ENCODE measurements at regions not wholly inside any gene's neighbourhood (a gene's known extent, or its start where the extent isn't known, plus 50 kb on each side); places are given as distances from the start of the nearest gene placed in this dataset.

GRCh38 chr2:185608799-185609198 is 129.8 kb upstream of the FSIP2 start:
- Mint-ChIP-seq H3K27ac (no peak overlapping the region), H3K27me3 (ENCODE audit: low read depth) (no peaks in the 10 kb centered on the region), H3K4me3 (no peak overlapping the region), H3K9me3 (0 out of 5 replicates have a peak, but pooled peaks cover 0 to 5% of the 10 kb centered on the region in 2 experiments), H3K36me3 (ENCODE audit: insufficient read depth in 1 of 3, low read depth in 3 of 3) (no peaks in the 10 kb centered on the region; a peak in 1 of 7 replicates), H3K4me1 (no peaks in the 10 kb centered on the region)
- Histone ChIP-seq H3K4me2 (ENCODE audit: insufficient read depth, insufficient read length, low read length) (no peak overlapping the region), H3K23me2 (ENCODE audit: insufficient read length, low read depth, low read length, poor library complexity, severe bottlenecking) (no peaks in the 10 kb centered on the region), H2BK5ac (ENCODE audit: insufficient read length, low read length) (no peak overlapping the region), H2BK120ac (ENCODE audit: low read depth, low read length, poor library complexity, severe bottlenecking) (no peak overlapping the region), H3K4me1 (ENCODE audit: insufficient read depth, low read length) (no peaks in the 10 kb centered on the region), H3K9me3 (ENCODE audit: control insufficient read depth, low read depth, low read length) (no peaks in the 10 kb centered on the region), H2BK12ac (ENCODE audit: insufficient read length, low read depth, low read length) (no peak overlapping the region), H3K23ac (ENCODE audit: insufficient read length, low read depth, low read length) (no peak overlapping the region), H4K8ac (replicated peaks; ENCODE audit: insufficient read length, low read depth, low read length) (no peak overlapping the region), H4K91ac (ENCODE audit: insufficient read length, low read depth, low read length) (no peak overlapping the region), H4K5ac (ENCODE audit: insufficient read length, low read depth, low read length) (no peak overlapping the region), H2BK20ac (ENCODE audit: low read depth, low read length, poor library complexity, severe bottlenecking) (no peak overlapping the region), H2AK5ac (ENCODE audit: insufficient read length, low read length) (no peak overlapping the region), H3K9ac (ENCODE audit: extremely low read depth, insufficient read length, low read length) (no peak overlapping the region), H3K79me1 (ENCODE audit: insufficient read depth, low read depth, low read length, poor library complexity, severe bottlenecking) (no peaks in the 10 kb centered on the region), H3K27ac (ENCODE audit: insufficient read length, low read depth, low read length) (no peak overlapping the region), H3K56ac (ENCODE audit: insufficient read length, low read depth, low read length) (no peak overlapping the region), H3K27me3 (ENCODE audit: insufficient read depth, low read length) (no peaks in the 10 kb centered on the region), H3K14ac (ENCODE audit: insufficient read depth, low read length) (no peak overlapping the region), H4K20me1 (ENCODE audit: control insufficient read depth, insufficient read depth, insufficient read length) (no peaks in the 10 kb centered on the region), H2BK15ac (ENCODE audit: low read depth, low read length) (no peak overlapping the region), H3K18ac (ENCODE audit: insufficient read length, low read depth, low read length) (no peak overlapping the region), H2AFZ (ENCODE audit: low read length) (no peak overlapping the region), H3K4ac (ENCODE audit: low read depth, low read length) (no peak overlapping the region), H3T11ph (ENCODE audit: low read length) (no peak overlapping the region), H3K79me2 (ENCODE audit: insufficient read depth, low read length) (no peaks in the 10 kb centered on the region)
- no peak for DNase-seq
- TF ChIP-seq, protein P1, sequence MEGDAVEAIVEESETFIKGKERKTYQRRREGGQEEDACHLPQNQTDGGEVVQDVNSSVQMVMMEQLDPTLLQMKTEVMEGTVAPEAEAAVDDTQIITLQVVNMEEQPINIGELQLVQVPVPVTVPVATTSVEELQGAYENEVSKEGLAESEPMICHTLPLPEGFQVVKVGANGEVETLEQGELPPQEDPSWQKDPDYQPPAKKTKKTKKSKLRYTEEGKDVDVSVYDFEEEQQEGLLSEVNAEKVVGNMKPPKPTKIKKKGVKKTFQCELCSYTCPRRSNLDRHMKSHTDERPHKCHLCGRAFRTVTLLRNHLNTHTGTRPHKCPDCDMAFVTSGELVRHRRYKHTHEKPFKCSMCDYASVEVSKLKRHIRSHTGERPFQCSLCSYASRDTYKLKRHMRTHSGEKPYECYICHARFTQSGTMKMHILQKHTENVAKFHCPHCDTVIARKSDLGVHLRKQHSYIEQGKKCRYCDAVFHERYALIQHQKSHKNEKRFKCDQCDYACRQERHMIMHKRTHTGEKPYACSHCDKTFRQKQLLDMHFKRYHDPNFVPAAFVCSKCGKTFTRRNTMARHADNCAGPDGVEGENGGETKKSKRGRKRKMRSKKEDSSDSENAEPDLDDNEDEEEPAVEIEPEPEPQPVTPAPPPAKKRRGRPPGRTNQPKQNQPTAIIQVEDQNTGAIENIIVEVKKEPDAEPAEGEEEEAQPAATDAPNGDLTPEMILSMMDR (conservative IDR thresholded peaks at IDR 0.05): no peak
- WGBS (ENCODE audit: extremely low coverage, insufficient read length, low lambda C conversion rate): no CpG with 5 or more reads among the region's 3 CpGs

Measured in H9 (cell line).